CD4-positive, alpha-beta T cell (primary cell): ENCODE measurements at regions not wholly inside any gene's neighbourhood (a gene's known extent, or its start where the extent isn't known, plus 50 kb on each side); places are given as distances from the start of the nearest gene placed in this dataset.

Experiments
- ATAC-seq: fragments of 200-7000 bp; cut with Tn5 transposase; one replicate; pipeline ENCODE4 v1.10.0; 2022; ENCODE audit warnings: mild to moderate bottlenecking; ENCODE audit not compliant: poor library complexity
- CTCF ChIA-PET: fragments of 350-600 bp; sonication (Branson Sonifier 250); formaldehyde crosslinking; loops from one replicate; lab custom pipeline; 2021; ENCODE audit warnings: antibody characterized with exemption, inconsistent platforms; lab: Charles Lee
- POLR2A ChIA-PET: fragments of 350-600 bp; sonication (Branson Sonifier 250); formaldehyde crosslinking; loops from one replicate; lab custom pipeline; 2021; ENCODE audit warnings: antibody characterized with exemption, inconsistent platforms; lab: Charles Lee
- DNase-seq, 14 experiments: peaks; one replicate each; pipeline ENCODE4 v3.0.0-alpha.2; 2013 to 2020; ENCODE audit warnings: mixed read lengths in 2 of 14
- H3K27ac ChIP-seq, 2 donors: one replicate each; pipeline versions ENCODE4 v1.5.1 to v1.7.0; 2013; ENCODE audit warnings: low read length in 2 of 2, low read depth in 1 of 2, mild to moderate bottlenecking in 1 of 2
- H3K27me3 ChIP-seq, 2 experiments: 1 replicate in 1 of 2; 2 replicates in 1 of 2; pipeline versions ENCODE4 v1.6.1 to v1.7.0; 2013; ENCODE audit warnings: low read length in 2 of 2, control low read depth in 1 of 2, mild to moderate bottlenecking in 1 of 2, moderate library complexity in 1 of 2; ENCODE audit not compliant: insufficient read depth in 2 of 2, control insufficient read depth in 1 of 2
- H3K36me3 ChIP-seq: one replicate; pipeline ENCODE4 v1.6.1; 2013; ENCODE audit warnings: low read length, control low read depth; ENCODE audit not compliant: insufficient read depth
- H3K4me1 ChIP-seq: one replicate; pipeline ENCODE4 v1.6.1; 2013; ENCODE audit warnings: low read length, control low read depth; ENCODE audit not compliant: insufficient read depth
- H3K4me3 ChIP-seq: one replicate; pipeline ENCODE4 v1.5.1; 2013; ENCODE audit warnings: mild to moderate bottlenecking, low read length, moderate library complexity
- H3K9me3 ChIP-seq, 2 experiments: 1 replicate in 1 of 2; 2 replicates in 1 of 2; pipeline versions ENCODE4 v1.6.1 to v1.7.0; 2013; ENCODE audit warnings: low read length in 2 of 2, mild to moderate bottlenecking in 2 of 2, control low read depth in 1 of 2, moderate library complexity in 1 of 2; ENCODE audit not compliant: control insufficient read depth in 1 of 2, insufficient read depth in 1 of 2
- H3K27ac Mint-ChIP-seq: one replicate; pipeline ENCODE4 v1.8.0; 2020; ENCODE audit warnings: mixed read lengths
- H3K27me3 Mint-ChIP-seq: one replicate; pipeline ENCODE4 v1.8.0; 2021; ENCODE audit warnings: mixed read lengths
- H3K36me3 Mint-ChIP-seq: one replicate; pipeline ENCODE4 v1.8.0; 2021; ENCODE audit warnings: low read depth, mixed read lengths
- H3K4me1 Mint-ChIP-seq: one replicate; pipeline ENCODE4 v1.8.0; 2021; ENCODE audit warnings: low read depth, mixed read lengths
- H3K4me3 Mint-ChIP-seq: one replicate; pipeline ENCODE4 v1.8.0; 2020; ENCODE audit warnings: mild to moderate bottlenecking, mixed read lengths
- H3K9me3 Mint-ChIP-seq: one replicate; pipeline ENCODE4 v1.8.0; 2020; ENCODE audit warnings: mixed read lengths
- intact Hi-C, 2 experiments: fragments of 100-400 bp; cut with DNase I in 1 of 2; cut with micrococcal nuclease in 1 of 2; formaldehyde crosslinking; loops; one replicate each; pipeline versions ENCODE4 v1.15.1 to v1.9.0; 2023 to 2025; cut with DNase I, micrococcal nuclease
- TF ChIP-seq, protein P1 (sequence below): fragments of 200-600 bp; IDR thresholded peaks from one replicate; pipeline ENCODE4 v1.8.0; 2022; ENCODE audit warnings: antibody characterized with exemption, mild to moderate bottlenecking

GRCh38 chr17:51385208-51385607 lies 124.9 kb downstream of the UTP18 start:
- ChIA-PET POLR2A (no interaction called here), CTCF (no interaction called here)
- no peaks in the 10 kb centered on the region for H3K36me3 ChIP-seq
- Mint-ChIP-seq H3K4me1 (no peaks in the 10 kb centered on the region), H3K27ac (no peak overlapping the region), H3K36me3 (no peaks in the 10 kb centered on the region), H3K27me3 (peaks cover 10% of the 10 kb centered on the region), H3K4me3 (no peak overlapping the region), H3K9me3 (no peaks in the 10 kb centered on the region)
- TF ChIP-seq, protein P1, sequence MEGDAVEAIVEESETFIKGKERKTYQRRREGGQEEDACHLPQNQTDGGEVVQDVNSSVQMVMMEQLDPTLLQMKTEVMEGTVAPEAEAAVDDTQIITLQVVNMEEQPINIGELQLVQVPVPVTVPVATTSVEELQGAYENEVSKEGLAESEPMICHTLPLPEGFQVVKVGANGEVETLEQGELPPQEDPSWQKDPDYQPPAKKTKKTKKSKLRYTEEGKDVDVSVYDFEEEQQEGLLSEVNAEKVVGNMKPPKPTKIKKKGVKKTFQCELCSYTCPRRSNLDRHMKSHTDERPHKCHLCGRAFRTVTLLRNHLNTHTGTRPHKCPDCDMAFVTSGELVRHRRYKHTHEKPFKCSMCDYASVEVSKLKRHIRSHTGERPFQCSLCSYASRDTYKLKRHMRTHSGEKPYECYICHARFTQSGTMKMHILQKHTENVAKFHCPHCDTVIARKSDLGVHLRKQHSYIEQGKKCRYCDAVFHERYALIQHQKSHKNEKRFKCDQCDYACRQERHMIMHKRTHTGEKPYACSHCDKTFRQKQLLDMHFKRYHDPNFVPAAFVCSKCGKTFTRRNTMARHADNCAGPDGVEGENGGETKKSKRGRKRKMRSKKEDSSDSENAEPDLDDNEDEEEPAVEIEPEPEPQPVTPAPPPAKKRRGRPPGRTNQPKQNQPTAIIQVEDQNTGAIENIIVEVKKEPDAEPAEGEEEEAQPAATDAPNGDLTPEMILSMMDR, result no peak
- H3K4me1 ChIP-seq, result no peaks in the 10 kb centered on the region
- no peaks in the 10 kb centered on the region for H3K9me3 ChIP-seq
- H3K27ac ChIP-seq, result no peak overlapping the region
- no peak overlapping the region for H3K4me3 ChIP-seq
- DNase-seq (no peak), ATAC-seq (no peak)
- intact Hi-C loops, result no loop called here
- no peaks in the 10 kb centered on the region for H3K27me3 ChIP-seq

GRCh38 chr17:51387582-51387981 lies 127.2 kb downstream of the UTP18 start:
- no peak overlapping the region for H3K4me3 Mint-ChIP-seq
- H3K36me3 Mint-ChIP-seq, result no peaks in the 10 kb centered on the region
- no peaks in the 10 kb centered on the region for H3K9me3 ChIP-seq
- H3K4me3 ChIP-seq, result no peak overlapping the region
- ATAC-seq (no peak), DNase-seq (no peak)
- H3K27ac ChIP-seq, result no peak overlapping the region
- no peaks in the 10 kb centered on the region for H3K27me3 ChIP-seq
- H3K9me3 Mint-ChIP-seq, result no peaks in the 10 kb centered on the region
- intact Hi-C loops, result no loop called here
- POLR2A ChIA-PET, result no interaction called here
- TF ChIP-seq, protein P1, result no peak
- peaks cover 14% of the 10 kb centered on the region for H3K27me3 Mint-ChIP-seq
- no peaks in the 10 kb centered on the region for H3K4me1 ChIP-seq
- no peaks in the 10 kb centered on the region for H3K36me3 ChIP-seq
- CTCF ChIA-PET, result no interaction called here
- H3K27ac Mint-ChIP-seq, result no peak overlapping the region
- no peaks in the 10 kb centered on the region for H3K4me1 Mint-ChIP-seq

- ATAC-seq (no peak), DNase-seq (no peak)
- H3K27ac ChIP-seq, result no peak overlapping the region
- no peaks in the 10 kb centered on the region for H3K9me3 Mint-ChIP-seq
- no peak overlapping the region for H3K4me3 Mint-ChIP-seq
- peaks cover 14% of the 10 kb centered on the region for H3K27me3 Mint-ChIP-seq
- H3K9me3 ChIP-seq, result no peaks in the 10 kb centered on the region
- no peaks in the 10 kb centered on the region for H3K36me3 ChIP-seq
- CTCF ChIA-PET, result no interaction called here
- POLR2A ChIA-PET, result no interaction called here
- H3K4me1 ChIP-seq, result no peaks in the 10 kb centered on the region
- no peaks in the 10 kb centered on the region for H3K27me3 ChIP-seq
- H3K4me1 Mint-ChIP-seq, result no peaks in the 10 kb centered on the region
- no peak overlapping the region for H3K27ac Mint-ChIP-seq
- H3K36me3 Mint-ChIP-seq, result no peaks in the 10 kb centered on the region
- no peak overlapping the region for H3K4me3 ChIP-seq
- intact Hi-C loops, result no loop called here
- TF ChIP-seq, protein P1, result no peak
Observed at GRCh38 chr17:51387986-51388385, 127.6 kb downstream of the UTP18 start.
